ENCODE measurements at regions not wholly inside any gene's neighbourhood (a gene's known extent, or its start where the extent isn't known, plus 50 kb on each side); places are given as distances from the start of the nearest gene placed in this dataset.

- H3K23me2 ChIP-seq (ENCODE audit: low read depth, low read length) = no peaks in the 10 kb centered on the region
- FAIRE-seq (peak; percentile 39), DNase-seq (ENCODE audit: low read depth in 1 of 2, low spot score in 2 of 2) (no peak)
- no peak overlapping the region for H3K18ac ChIP-seq (ENCODE audit: extremely low read depth, low read length)
- H3K4me3 ChIP-seq (ENCODE audit: extremely low read depth in 1 of 4, insufficient read depth in 2 of 4, low read depth in 3 of 4, low read length in 4 of 4) = no peak overlapping the region
- no peaks in the 10 kb centered on the region for H3K36me3 ChIP-seq (ENCODE audit: control insufficient read depth in 2 of 4, insufficient read depth in 4 of 4, low read length in 3 of 4)
- no peaks in the 10 kb centered on the region for H3K4me1 ChIP-seq (replicated peaks in 1 of 4; ENCODE audit: control insufficient read depth in 3 of 4, insufficient read depth in 4 of 4, low read length in 3 of 4)
- no peaks in the 10 kb centered on the region for H3K9me3 ChIP-seq (ENCODE audit: insufficient read depth in 2 of 2, low read depth in 1 of 2, low read length in 1 of 2)
- no peak overlapping the region for H2BK120ac ChIP-seq (replicated peaks; ENCODE audit: low read depth, low read length)
- no peaks in the 10 kb centered on the region for H3K79me2 ChIP-seq (ENCODE audit: control insufficient read depth in 1 of 2, insufficient read depth in 2 of 2, low read length in 2 of 2)
- H2AK5ac ChIP-seq (ENCODE audit: low read depth, low read length) = no peak overlapping the region
- POLR2A ChIA-PET (ENCODE audit: partially characterized antibody) = no interaction called here
- no peak overlapping the region for H3K23ac ChIP-seq (ENCODE audit: insufficient read length)
- H3K56ac ChIP-seq (replicated peaks; ENCODE audit: insufficient read length, low read depth, low read length) = no peak overlapping the region
- H3K27me3 ChIP-seq (replicated peaks in 1 of 4; ENCODE audit: control insufficient read depth in 3 of 4, extremely low read depth in 1 of 4, insufficient read depth in 3 of 4, low read length in 3 of 4) = no peaks in the 10 kb centered on the region
- H2BK15ac ChIP-seq (ENCODE audit: low read length) = no peak overlapping the region
- no peak overlapping the region for H3K9ac ChIP-seq (replicated peaks in 1 of 4; ENCODE audit: extremely low read depth in 1 of 4, low read depth in 3 of 4, low read length in 3 of 4)
- H2BK5ac ChIP-seq (ENCODE audit: low read depth, low read length) = no peak overlapping the region
- no peak overlapping the region for H3K4ac ChIP-seq (replicated peaks; ENCODE audit: insufficient read length, low read depth, low read length)
- no peak overlapping the region for H4K8ac ChIP-seq (ENCODE audit: extremely low read depth, insufficient read depth, low read length)
- no peak overlapping the region for H4K5ac ChIP-seq (ENCODE audit: insufficient read length, low read depth, low read length)
- TF ChIP-seq BRCA1 (IDR thresholded peaks at IDR 0.05; ENCODE audit: low read depth, low read length) (no peak), RFX5 (IDR thresholded peaks at IDR 0.05; ENCODE audit: borderline replicate concordance, low read depth, low read length) (no peak), SIX5 (IDR thresholded peaks at IDR 0.05; ENCODE audit: low read depth, low read length) (no peak), RNF2 (IDR thresholded peaks at IDR 0.05; ENCODE audit: borderline replicate concordance, low read depth, low read length, missing control alignments, poor library complexity, severe bottlenecking) (no peak), FOSL1 (IDR thresholded peaks at IDR 0.05; ENCODE audit: insufficient read depth, low read depth, low read length) (no peak)
- no peak overlapping the region for H2BK12ac ChIP-seq (ENCODE audit: low read depth, low read length)
- CTCF ChIA-PET (ENCODE audit: partially characterized antibody) = interaction anchor here (1.6 kb wide), 1 partner anchor 29 kb away, joined by 3 read pairs; no protein-coding TSS in a partner anchor
- no peaks in the 10 kb centered on the region for H3K79me1 ChIP-seq (ENCODE audit: low read depth, low read length)
- 87% methylated on average over 5 of the region's 5 CpGs; no CpG with 5 or more reads in 1 of the 2 experiments for WGBS, 2 experiments (ENCODE audit: extremely low coverage in 1 of 2, insufficient coverage in 1 of 2, insufficient read length in 1 of 2, insufficient replicate concordance in 2 of 2, low coverage in 1 of 2, low lambda C conversion rate in 2 of 2, missing lambda C conversion rate in 1 of 2)
- no peak overlapping the region for H3K14ac ChIP-seq (ENCODE audit: insufficient read length)
- H4K20me1 ChIP-seq (replicated peaks in 1 of 2; ENCODE audit: control insufficient read depth in 1 of 2, insufficient read depth in 2 of 2, low read length in 2 of 2) = no peaks in the 10 kb centered on the region
- H3K4me2 ChIP-seq (ENCODE audit: insufficient read depth in 1 of 2, low read depth in 2 of 2, low read length in 2 of 2) = no peak overlapping the region
- no peak overlapping the region for H4K91ac ChIP-seq (replicated peaks; ENCODE audit: insufficient read length, low read length)
- no peak overlapping the region for H3K27ac ChIP-seq (ENCODE audit: low read depth, low read length)
- no peak overlapping the region for H2AFZ ChIP-seq (ENCODE audit: low read length)
- no peak overlapping the region for H2BK20ac ChIP-seq (ENCODE audit: low read length)
Measured at GRCh38 chrX:13493659-13494058, 75.7 kb upstream of the EGFL6 start.

Data from H1 (cell line).